Panc1 (cell line): ENCODE measurements at regions not wholly inside any gene's neighbourhood (a gene's known extent, or its start where the extent isn't known, plus 50 kb on each side); places are given as distances from the start of the nearest gene placed in this dataset.

ENCODE experiments used
- ATAC-seq: fragments of 200-7000 bp; cut with Tn5 transposase; 2 replicates; pipeline ENCODE4 v1.9.1; 2020; ENCODE audit warnings: mild to moderate bottlenecking, moderate library complexity
- BruUV-seq: library from RNA; stranded (reverse); fragments of 400-500 nt; replicated peaks from 2 replicates; lab custom pipeline; 2021; lab: Mats Ljungman, UMichigan
- CTCF ChIA-PET: fragments of 300-600 bp; sonication (Branson Sonifier 250); formaldehyde crosslinking; loops from one replicate; lab custom pipeline; 2022; ENCODE audit warnings: antibody characterized with exemption; lab: Charles Lee
- POLR2A ChIA-PET: fragments of 300-600 bp; sonication (Branson Sonifier 250); formaldehyde crosslinking; loops from one replicate; lab custom pipeline; 2022; ENCODE audit warnings: antibody characterized with exemption; lab: Charles Lee
- DNase-seq: peaks from one replicate; pipeline ENCODE4 v3.0.0-alpha.2; 2010; ENCODE audit warnings: low read depth, low spot score
- H3K27ac ChIP-seq: 2 replicates; pipeline ENCODE4 v1.5.1; 2011; ENCODE audit warnings: mild to moderate bottlenecking, low read length, inconsistent platforms
- H3K27me3 ChIP-seq: fragments of 200-500 bp; sonication (Bioruptor generic); 2 replicates; pipeline ENCODE4 v1.6.0; 2014; ENCODE audit warnings: low read length, inconsistent platforms; ENCODE audit not compliant: control insufficient read depth, insufficient read depth
- H3K36me3 ChIP-seq: fragments of 200-500 bp; sonication (Bioruptor generic); 2 replicates; pipeline ENCODE4 v1.5.1; 2014; ENCODE audit warnings: inconsistent platforms, mild to moderate bottlenecking, low read length, moderate library complexity; ENCODE audit not compliant: control insufficient read depth, insufficient read depth
- H3K4me1 ChIP-seq: 2 replicates; pipeline ENCODE4 v1.5.1; 2011; ENCODE audit warnings: inconsistent platforms, mild to moderate bottlenecking, low read length, moderate library complexity; ENCODE audit not compliant: control insufficient read depth, insufficient read depth
- H3K4me3 ChIP-seq, 2 experiments: 2 replicates each; pipeline ENCODE4 v1.5.1; 2011 to 2012; ENCODE audit warnings: low read depth in 2 of 2, low read length in 2 of 2, mild to moderate bottlenecking in 2 of 2, inconsistent platforms in 1 of 2, moderate library complexity in 1 of 2
- H3K9me3 ChIP-seq: fragments of 200-500 bp; sonication (Bioruptor generic); 2 replicates; pipeline ENCODE4 v1.5.1; 2014; ENCODE audit warnings: low read depth, mild to moderate bottlenecking, inconsistent platforms, low read length, moderate library complexity; ENCODE audit not compliant: control insufficient read depth, insufficient read depth
- CTCF ChIP-seq: fragments of 450-650 bp; IDR thresholded peaks from 2 replicates; pipeline ENCODE4 v1.5.1; 2017; ENCODE audit warnings: mild to moderate bottlenecking
- POLR2AphosphoS5 ChIP-seq: IDR thresholded peaks from 2 replicates; pipeline ENCODE4 v1.6.1; 2012; ENCODE audit warnings: mild to moderate bottlenecking, low read depth, low read length, moderate library complexity
- REST ChIP-seq, 2 experiments: IDR thresholded peaks; 2 replicates each; pipeline ENCODE4 v1.6.1; 2011 to 2012; ENCODE audit warnings: low read depth in 2 of 2, control low read depth in 1 of 2, low read length in 1 of 2, mild to moderate bottlenecking in 1 of 2, moderate library complexity in 1 of 2; ENCODE audit not compliant: insufficient read depth in 1 of 2
- SIN3A ChIP-seq: IDR thresholded peaks from 2 replicates; pipeline ENCODE4 v1.6.1; 2012; ENCODE audit warnings: low read depth, mild to moderate bottlenecking, low read length, moderate library complexity, borderline replicate concordance; ENCODE audit not compliant: insufficient read depth
- TCF7L2 ChIP-seq: IDR thresholded peaks from 2 replicates; pipeline ENCODE4 v1.6.1; 2011; ENCODE audit warnings: mild to moderate bottlenecking, low read depth, low read length, inconsistent platforms
- in situ Hi-C: cut with HindIII; loops from 2 replicates; pipeline ENCODE4 v1.10.0; 2016; ENCODE audit warnings: low sequenced_read_pairs, low pct_unique_long_range_greater_than_20kb
- intact Hi-C: fragments of 100-400 bp; cut with micrococcal nuclease; formaldehyde crosslinking; loops from one replicate; pipeline ENCODE4 v1.10.0; 2022; ENCODE audit not compliant: unreplicated experiment

GRCh38 chr15:96147267-96147666 lies 183.2 kb upstream of the NR2F2 start:
- Histone ChIP-seq H3K36me3 (no peaks in the 10 kb centered on the region), H3K4me3 (no peak overlapping the region), H3K4me1 (no peaks in the 10 kb centered on the region), H3K27ac (no peak overlapping the region), H3K27me3 (no peaks in the 10 kb centered on the region), H3K9me3 (no peaks in the 10 kb centered on the region; the same call in 1 of the 2 replicates)
- ChIA-PET POLR2A (no interaction called here), CTCF (interaction anchor here (0.7 kb wide), 1 partner anchor 41 kb away, joined by 5 read pairs; no protein-coding TSS in a partner anchor)
- ATAC-seq (no peak), DNase-seq (no peak)
- intact Hi-C loops: no loop called here
- TF ChIP-seq CTCF (no peak), REST (IDR thresholded peaks at IDR 0.05; ENCODE audit: insufficient read depth in 1 of 2, low read depth in 2 of 2, low read length in 1 of 2) (no peak), TCF7L2 (no peak), POLR2AphosphoS5 (no peak), SIN3A (no peak)
- in situ Hi-C loops: no loop called here
- no TSS peak for BruUV-seq

- intact Hi-C loops: no loop called here
Observed at GRCh38 chr15:96150254-96150653, 180.2 kb upstream of the NR2F2 start.

More at GRCh38 chr15:96150254-96150653, 180.2 kb upstream of the NR2F2 start:
- H3K36me3 ChIP-seq: no peaks in the 10 kb centered on the region
- H3K27ac ChIP-seq: no peak overlapping the region
- H3K4me3 ChIP-seq: no peak overlapping the region
- H3K4me1 ChIP-seq: no peaks in the 10 kb centered on the region
- TF ChIP-seq POLR2AphosphoS5: no peak
- no peak for TF ChIP-seq SIN3A
- TF ChIP-seq REST (IDR thresholded peaks at IDR 0.05; ENCODE audit: insufficient read depth in 1 of 2, low read depth in 2 of 2, low read length in 1 of 2): no peak
- TF ChIP-seq TCF7L2: no peak
- no peak for TF ChIP-seq CTCF
- POLR2A ChIA-PET: no interaction called here
- DNase-seq (no peak), ATAC-seq (no peak)
- no peaks in the 10 kb centered on the region; the same call in 1 of the 2 replicates for H3K9me3 ChIP-seq
- in situ Hi-C loops: no loop called here
- CTCF ChIA-PET: no interaction called here
- H3K27me3 ChIP-seq: no peaks in the 10 kb centered on the region
- BruUV-seq: no TSS peak
